Central memory CD8-positive, alpha-beta T cell (primary cell): ENCODE measurements at regions not wholly inside any gene's neighbourhood (a gene's known extent, or its start where the extent isn't known, plus 50 kb on each side); places are given as distances from the start of the nearest gene placed in this dataset.
"Not testable (repeated sequence)": the region's sequence is repeated elsewhere in the genome, so short reads cannot be mapped to it uniquely, and the experiment has no call there.

Experiments used
- ATAC-seq: fragments of 150-1000 bp; cut with Tn5 transposase; replicated peaks from 2 replicates; pipeline ENCODE4 v1.10.0; 2022; ENCODE audit warnings: mild to moderate bottlenecking, moderate FRiP score, moderate number of reproducible peaks; ENCODE audit not compliant: poor library complexity, severe bottlenecking; ENCODE audit errors: extremely low read depth
- DNase-seq, 2 donors: peaks; one replicate each; pipeline ENCODE4 v3.0.0; 2021; ENCODE audit warnings: low spot score in 2 of 2
- H3K27ac Mint-ChIP-seq: one replicate; pipeline ENCODE4 v1.8.0; 2022; ENCODE audit warnings: low read depth, mild to moderate bottlenecking, moderate library complexity, mixed read lengths
- H3K27me3 Mint-ChIP-seq: one replicate; pipeline ENCODE4 v1.8.0; 2022; ENCODE audit warnings: mixed read lengths
- H3K36me3 Mint-ChIP-seq: one replicate; pipeline ENCODE4 v1.8.0; 2022; ENCODE audit warnings: mild to moderate bottlenecking, moderate library complexity, mixed read lengths; ENCODE audit not compliant: insufficient read depth
- H3K4me1 Mint-ChIP-seq: one replicate; pipeline ENCODE4 v1.8.0; 2022; ENCODE audit warnings: mixed read lengths
- H3K4me3 Mint-ChIP-seq: one replicate; pipeline ENCODE4 v1.8.0; 2022; ENCODE audit warnings: mild to moderate bottlenecking, moderate library complexity, mixed read lengths
- H3K9me3 Mint-ChIP-seq: one replicate; pipeline ENCODE4 v1.8.0; 2022; ENCODE audit warnings: mixed read lengths

- DNase-seq (no peak), ATAC-seq (no peak)
- Mint-ChIP-seq H3K9me3 (no peaks in the 10 kb centered on the region), H3K36me3 (no peaks in the 10 kb centered on the region), H3K4me3 (no peak overlapping the region), H3K27ac (no peak overlapping the region), H3K4me1 (no peaks in the 10 kb centered on the region), H3K27me3 (peaks cover 56% of the 10 kb centered on the region)
Measured at GRCh38 chr7:39829028-39829427, 121.0 kb upstream of the CDK13 start.

- DNase-seq (no peak), ATAC-seq (no peak)
- Mint-ChIP-seq H3K4me1 (no peaks in the 10 kb centered on the region), H3K27me3 (peaks cover 66% of the 10 kb centered on the region), H3K4me3 (no peak overlapping the region), H3K36me3 (no peaks in the 10 kb centered on the region), H3K9me3 (no peaks in the 10 kb centered on the region), H3K27ac (no peak overlapping the region)
Measured at GRCh38 chr7:39832519-39833085, 117.5 kb upstream of the CDK13 start.

GRCh38 chr7:39833180-39833799, 116.8 kb upstream of the CDK13 start:
- H3K36me3 Mint-ChIP-seq = not testable (repeated sequence)

GRCh38 chr7:39833865-39834634, 116.0 kb upstream of the CDK13 start:
- H3K36me3 Mint-ChIP-seq, H3K9me3 Mint-ChIP-seq, ATAC-seq, H3K27ac Mint-ChIP-seq, H3K4me1 Mint-ChIP-seq, DNase-seq: not testable (repeated sequence)
- Mint-ChIP-seq H3K4me3 (peak overlapping the region; percentile 36), H3K27me3 (peaks cover 53% of the 10 kb centered on the region)

More at GRCh38 chr7:39833180-39833799, 116.8 kb upstream of the CDK13 start:
- H3K4me3 Mint-ChIP-seq = peak overlapping the region; percentile 36
- not testable (repeated sequence) for DNase-seq, H3K9me3 Mint-ChIP-seq, H3K27ac Mint-ChIP-seq, H3K4me1 Mint-ChIP-seq
- ATAC-seq = peak; percentile 73
- H3K27me3 Mint-ChIP-seq = peaks cover 60% of the 10 kb centered on the region

- no peak for ATAC-seq
- H3K27me3 Mint-ChIP-seq = peaks cover 59% of the 10 kb centered on the region
- H3K27ac Mint-ChIP-seq = no peak overlapping the region
- no peak overlapping the region for H3K4me3 Mint-ChIP-seq
- no peaks in the 10 kb centered on the region for H3K4me1 Mint-ChIP-seq
- no peaks in the 10 kb centered on the region for H3K36me3 Mint-ChIP-seq
- no peaks in the 10 kb centered on the region for H3K9me3 Mint-ChIP-seq
- no peak for DNase-seq
Measured at GRCh38 chr7:39838326-39838725, 111.7 kb upstream of the CDK13 start.

GRCh38 chr7:39845006-39845405, 105.0 kb upstream of the CDK13 start:
- no peak for DNase-seq

GRCh38 chr7:39847227-39847626, 102.8 kb upstream of the CDK13 start:
- H3K4me3 Mint-ChIP-seq = no peak overlapping the region
- no peak for ATAC-seq
- H3K9me3 Mint-ChIP-seq = no peaks in the 10 kb centered on the region
- H3K4me1 Mint-ChIP-seq = no peaks in the 10 kb centered on the region
- H3K27me3 Mint-ChIP-seq = peaks cover 34% of the 10 kb centered on the region
- no peaks in the 10 kb centered on the region for H3K36me3 Mint-ChIP-seq
- H3K27ac Mint-ChIP-seq = no peak overlapping the region
- DNase-seq = no peak

More at GRCh38 chr7:39845006-39845405, 105.0 kb upstream of the CDK13 start:
- Mint-ChIP-seq H3K4me3 (no peak overlapping the region), H3K4me1 (no peaks in the 10 kb centered on the region), H3K27me3 (peaks cover 34% of the 10 kb centered on the region), H3K36me3 (no peaks in the 10 kb centered on the region), H3K9me3 (no peaks in the 10 kb centered on the region), H3K27ac (no peak overlapping the region)
- no peak for ATAC-seq

GRCh38 chr7:39851466-39852045, 98.5 kb upstream of the CDK13 start:
- Mint-ChIP-seq H3K4me3 (no peak overlapping the region), H3K36me3 (no peaks in the 10 kb centered on the region), H3K4me1 (peaks cover 5% of the 10 kb centered on the region), H3K27ac (no peak overlapping the region), H3K9me3 (no peaks in the 10 kb centered on the region), H3K27me3 (peaks cover 35% of the 10 kb centered on the region)
- no peak for DNase-seq
- no peak for ATAC-seq

GRCh38 chr7:39854616-39855324, 95.3 kb upstream of the CDK13 start:
- H3K27ac Mint-ChIP-seq, H3K4me1 Mint-ChIP-seq: not testable (repeated sequence)
- ATAC-seq = peak; percentile 100

GRCh38 chr7:39855325-39855674, 94.8 kb upstream of the CDK13 start:
- no peak for DNase-seq
- no peaks in the 10 kb centered on the region for H3K9me3 Mint-ChIP-seq
- H3K4me3 Mint-ChIP-seq = peak overlapping the region; percentile 59
- H3K27me3 Mint-ChIP-seq = peaks cover 68% of the 10 kb centered on the region
- ATAC-seq = no peak
- H3K36me3 Mint-ChIP-seq = no peaks in the 10 kb centered on the region
- no peak overlapping the region for H3K27ac Mint-ChIP-seq
- H3K4me1 Mint-ChIP-seq = peaks cover 5% of the 10 kb centered on the region

More at GRCh38 chr7:39854616-39855324, 95.3 kb upstream of the CDK13 start:
- peaks cover 67% of the 10 kb centered on the region for H3K27me3 Mint-ChIP-seq
- not testable (repeated sequence) for H3K9me3 Mint-ChIP-seq, H3K36me3 Mint-ChIP-seq, DNase-seq
- H3K4me3 Mint-ChIP-seq = peak overlapping the region; percentile 59

GRCh38 chr7:39863675-39864322, 86.3 kb upstream of the CDK13 start:
- H3K4me1 Mint-ChIP-seq, H3K36me3 Mint-ChIP-seq, DNase-seq, ATAC-seq, H3K27ac Mint-ChIP-seq, H3K4me3 Mint-ChIP-seq, H3K9me3 Mint-ChIP-seq: not testable (repeated sequence)
- H3K27me3 Mint-ChIP-seq = peaks cover 40% of the 10 kb centered on the region
